ENCODE measurements at regions not wholly inside any gene's neighbourhood (a gene's known extent, or its start where the extent isn't known, plus 50 kb on each side); places are given as distances from the start of the nearest gene placed in this dataset.
"Not testable (repeated sequence)": the region's sequence is repeated elsewhere in the genome, so short reads cannot be mapped to it uniquely, and the experiment has no call there.

GRCh38 chr14:62521309-62521708, 523.9 kb downstream of the KCNH5 start:
- ATAC-seq (replicated peaks; ENCODE audit: extremely low read depth, poor library complexity, severe bottlenecking); H3K4me3 Mint-ChIP-seq; H3K27me3 Mint-ChIP-seq; H3K27ac Mint-ChIP-seq (ENCODE audit: low read depth); H3K4me1 Mint-ChIP-seq; H3K36me3 Mint-ChIP-seq (ENCODE audit: insufficient read depth); DNase-seq (ENCODE audit: low spot score in 2 of 2): not testable (repeated sequence)
- H3K9me3 Mint-ChIP-seq, result peaks cover 31% of the 10 kb centered on the region

- no peak for ATAC-seq (replicated peaks; ENCODE audit: extremely low read depth, poor library complexity, severe bottlenecking)
- Mint-ChIP-seq H3K27ac (ENCODE audit: low read depth) (no peak overlapping the region), H3K9me3 (peaks cover 20% of the 10 kb centered on the region), H3K4me3 (no peak overlapping the region), H3K4me1 (no peaks in the 10 kb centered on the region), H3K27me3 (no peaks in the 10 kb centered on the region), H3K36me3 (ENCODE audit: insufficient read depth) (no peaks in the 10 kb centered on the region)
- DNase-seq (ENCODE audit: low spot score in 2 of 2), result no peak
These were observed 517.0 kb downstream of the KCNH5 start for GRCh38 chr14:62528296-62528695.

GRCh38 chr14:62532181-62532580, 513.1 kb downstream of the KCNH5 start:
- Mint-ChIP-seq H3K27ac (ENCODE audit: low read depth) (no peak overlapping the region), H3K9me3 (peaks cover 4% of the 10 kb centered on the region), H3K27me3 (no peaks in the 10 kb centered on the region), H3K36me3 (ENCODE audit: insufficient read depth) (no peaks in the 10 kb centered on the region), H3K4me1 (no peaks in the 10 kb centered on the region), H3K4me3 (no peak overlapping the region)
- ATAC-seq (replicated peaks; ENCODE audit: extremely low read depth, poor library complexity, severe bottlenecking) (no peak), DNase-seq (ENCODE audit: low spot score in 2 of 2) (no peak)

GRCh38 chr14:62546862-62547474, 498.3 kb downstream of the KCNH5 start:
- Mint-ChIP-seq H3K27ac (ENCODE audit: low read depth) (no peak overlapping the region), H3K4me3 (no peak overlapping the region), H3K27me3 (no peaks in the 10 kb centered on the region), H3K4me1 (no peaks in the 10 kb centered on the region), H3K9me3 (peaks cover 40% of the 10 kb centered on the region), H3K36me3 (ENCODE audit: insufficient read depth) (no peaks in the 10 kb centered on the region)
- ATAC-seq (replicated peaks; ENCODE audit: extremely low read depth, poor library complexity, severe bottlenecking) (no peak), DNase-seq (ENCODE audit: low spot score in 2 of 2) (no peak)

- H3K4me1 Mint-ChIP-seq, result no peaks in the 10 kb centered on the region
- DNase-seq (ENCODE audit: low spot score in 2 of 2) (no peak), ATAC-seq (replicated peaks; ENCODE audit: extremely low read depth, poor library complexity, severe bottlenecking) (no peak)
- H3K36me3 Mint-ChIP-seq (ENCODE audit: insufficient read depth), result no peaks in the 10 kb centered on the region
- no peak overlapping the region for H3K4me3 Mint-ChIP-seq
- peaks cover 9% of the 10 kb centered on the region for H3K9me3 Mint-ChIP-seq
- no peaks in the 10 kb centered on the region for H3K27me3 Mint-ChIP-seq
- H3K27ac Mint-ChIP-seq (ENCODE audit: low read depth), result no peak overlapping the region
These were observed 487.8 kb downstream of the KCNH5 start for GRCh38 chr14:62557416-62557815.

- Mint-ChIP-seq H3K4me1 (no peaks in the 10 kb centered on the region), H3K36me3 (ENCODE audit: insufficient read depth) (no peaks in the 10 kb centered on the region), H3K9me3 (peaks cover 9% of the 10 kb centered on the region), H3K4me3 (no peak overlapping the region), H3K27ac (ENCODE audit: low read depth) (no peak overlapping the region), H3K27me3 (no peaks in the 10 kb centered on the region)
- no peak for DNase-seq (ENCODE audit: low spot score in 2 of 2)
- no peak for ATAC-seq (replicated peaks; ENCODE audit: extremely low read depth, poor library complexity, severe bottlenecking)
These were observed 486.8 kb downstream of the KCNH5 start for GRCh38 chr14:62558451-62558850.

GRCh38 chr14:62585247-62585646, 460.0 kb downstream of the KCNH5 start:
- Mint-ChIP-seq H3K4me1 (no peaks in the 10 kb centered on the region), H3K4me3 (no peak overlapping the region), H3K27me3 (no peaks in the 10 kb centered on the region), H3K36me3 (ENCODE audit: insufficient read depth) (no peaks in the 10 kb centered on the region), H3K27ac (ENCODE audit: low read depth) (no peak overlapping the region), H3K9me3 (peaks cover 17% of the 10 kb centered on the region)
- ATAC-seq (replicated peaks; ENCODE audit: extremely low read depth, poor library complexity, severe bottlenecking) (no peak), DNase-seq (ENCODE audit: low spot score in 2 of 2) (no peak)

- Mint-ChIP-seq H3K9me3 (peaks cover 10% of the 10 kb centered on the region), H3K27me3 (no peaks in the 10 kb centered on the region), H3K36me3 (ENCODE audit: insufficient read depth) (no peaks in the 10 kb centered on the region), H3K4me1 (no peaks in the 10 kb centered on the region), H3K27ac (ENCODE audit: low read depth) (no peak overlapping the region), H3K4me3 (no peak overlapping the region)
- no peak for DNase-seq (ENCODE audit: low spot score in 2 of 2)
- ATAC-seq (replicated peaks; ENCODE audit: extremely low read depth, poor library complexity, severe bottlenecking), result no peak
These were observed 452.4 kb downstream of the KCNH5 start for GRCh38 chr14:62592877-62593276.

- Mint-ChIP-seq H3K9me3 (peaks cover 10% of the 10 kb centered on the region), H3K4me3 (no peak overlapping the region), H3K36me3 (ENCODE audit: insufficient read depth) (no peaks in the 10 kb centered on the region), H3K27ac (ENCODE audit: low read depth) (no peak overlapping the region), H3K4me1 (no peaks in the 10 kb centered on the region), H3K27me3 (no peaks in the 10 kb centered on the region)
- DNase-seq (ENCODE audit: low spot score in 2 of 2), result no peak
- no peak for ATAC-seq (replicated peaks; ENCODE audit: extremely low read depth, poor library complexity, severe bottlenecking)
These were observed 448.1 kb downstream of the KCNH5 start for GRCh38 chr14:62597143-62597542.

- Mint-ChIP-seq H3K9me3 (peaks cover 10% of the 10 kb centered on the region), H3K36me3 (ENCODE audit: insufficient read depth) (no peaks in the 10 kb centered on the region), H3K27me3 (no peaks in the 10 kb centered on the region), H3K27ac (ENCODE audit: low read depth) (no peak overlapping the region), H3K4me3 (no peak overlapping the region), H3K4me1 (no peaks in the 10 kb centered on the region)
- no peak for DNase-seq (ENCODE audit: low spot score in 2 of 2)
- no peak for ATAC-seq (replicated peaks; ENCODE audit: extremely low read depth, poor library complexity, severe bottlenecking)
These were observed 445.5 kb downstream of the KCNH5 start for GRCh38 chr14:62599616-62600385.

- no peak for ATAC-seq (replicated peaks; ENCODE audit: extremely low read depth, poor library complexity, severe bottlenecking)
- no peak for DNase-seq (ENCODE audit: low spot score in 2 of 2)
- Mint-ChIP-seq H3K36me3 (ENCODE audit: insufficient read depth) (peaks cover under 1% of the 10 kb centered on the region), H3K27me3 (no peaks in the 10 kb centered on the region), H3K4me3 (no peak overlapping the region), H3K27ac (ENCODE audit: low read depth) (no peak overlapping the region), H3K4me1 (no peaks in the 10 kb centered on the region), H3K9me3 (peaks cover 6% of the 10 kb centered on the region)
These were observed 442.5 kb downstream of the KCNH5 start for GRCh38 chr14:62602712-62603111.

- Mint-ChIP-seq H3K9me3 (peaks cover 6% of the 10 kb centered on the region), H3K4me3 (no peak overlapping the region), H3K27ac (ENCODE audit: low read depth) (no peak overlapping the region), H3K27me3 (no peaks in the 10 kb centered on the region), H3K4me1 (no peaks in the 10 kb centered on the region), H3K36me3 (ENCODE audit: insufficient read depth) (peaks cover 2% of the 10 kb centered on the region)
- DNase-seq (ENCODE audit: low spot score in 2 of 2) (no peak), ATAC-seq (replicated peaks; ENCODE audit: extremely low read depth, poor library complexity, severe bottlenecking) (no peak)
These were observed 440.7 kb downstream of the KCNH5 start for GRCh38 chr14:62604524-62604923.

GRCh38 chr14:62614122-62614521, 431.1 kb downstream of the KCNH5 start:
- Mint-ChIP-seq H3K9me3 (peaks cover 8% of the 10 kb centered on the region), H3K36me3 (ENCODE audit: insufficient read depth) (no peaks in the 10 kb centered on the region), H3K27me3 (no peaks in the 10 kb centered on the region), H3K4me1 (no peaks in the 10 kb centered on the region), H3K27ac (ENCODE audit: low read depth) (no peak overlapping the region), H3K4me3 (no peak overlapping the region)
- no peak for DNase-seq (ENCODE audit: low spot score in 2 of 2)
- ATAC-seq (replicated peaks; ENCODE audit: extremely low read depth, poor library complexity, severe bottlenecking), result no peak

All from central memory CD8-positive, alpha-beta T cell (primary cell).